ENCODE measurements at regions not wholly inside any gene's neighbourhood (a gene's known extent, or its start where the extent isn't known, plus 50 kb on each side); places are given as distances from the start of the nearest gene placed in this dataset.

GRCh38 chr12:46884362-46884761, 58.6 kb upstream of the SLC38A4 start:
- H3K4me1 Mint-ChIP-seq (ENCODE audit: low read depth) = no peaks in the 10 kb centered on the region
- H3K4me3 Mint-ChIP-seq = no peak overlapping the region
- H3K27ac Mint-ChIP-seq = no peak overlapping the region
- peaks cover 3% of the 10 kb centered on the region for H3K9me3 Mint-ChIP-seq
- intact Hi-C loops (cut with micrococcal nuclease) = no loop called here
- no peaks in the 10 kb centered on the region for H3K36me3 Mint-ChIP-seq (ENCODE audit: low read depth)
- H3K27me3 Mint-ChIP-seq = no peaks in the 10 kb centered on the region

- no peak overlapping the region for H3K27ac Mint-ChIP-seq
- no peaks in the 10 kb centered on the region for H3K27me3 Mint-ChIP-seq
- H3K4me1 Mint-ChIP-seq (ENCODE audit: low read depth) = no peaks in the 10 kb centered on the region
- no peaks in the 10 kb centered on the region for H3K36me3 Mint-ChIP-seq (ENCODE audit: low read depth)
- H3K4me3 Mint-ChIP-seq = no peak overlapping the region
- H3K9me3 Mint-ChIP-seq = peaks cover 8% of the 10 kb centered on the region
- intact Hi-C loops (cut with micrococcal nuclease) = no loop called here
These were observed 60.8 kb upstream of the SLC38A4 start for GRCh38 chr12:46886541-46887041.

- Mint-ChIP-seq H3K9me3 (peaks cover 8% of the 10 kb centered on the region), H3K27me3 (no peaks in the 10 kb centered on the region), H3K27ac (no peak overlapping the region), H3K36me3 (ENCODE audit: low read depth) (no peaks in the 10 kb centered on the region), H3K4me1 (ENCODE audit: low read depth) (no peaks in the 10 kb centered on the region), H3K4me3 (no peak overlapping the region)
- intact Hi-C loops (cut with micrococcal nuclease) = no loop called here
These were observed 62.1 kb upstream of the SLC38A4 start for GRCh38 chr12:46887870-46888269.

- Mint-ChIP-seq H3K9me3 (peaks cover 8% of the 10 kb centered on the region), H3K27me3 (no peaks in the 10 kb centered on the region), H3K36me3 (ENCODE audit: low read depth) (no peaks in the 10 kb centered on the region), H3K4me3 (no peak overlapping the region), H3K4me1 (ENCODE audit: low read depth) (no peaks in the 10 kb centered on the region), H3K27ac (no peak overlapping the region)
- intact Hi-C loops (cut with micrococcal nuclease) = no loop called here
These were observed 62.8 kb upstream of the SLC38A4 start for GRCh38 chr12:46888568-46888967.

- no peaks in the 10 kb centered on the region for H3K4me1 Mint-ChIP-seq (ENCODE audit: low read depth)
- intact Hi-C loops (cut with micrococcal nuclease) = no loop called here
These were observed 65.5 kb upstream of the SLC38A4 start for GRCh38 chr12:46891306-46891705.

GRCh38 chr12:46892034-46892705, 66.4 kb upstream of the SLC38A4 start:
- Mint-ChIP-seq H3K27me3 (no peaks in the 10 kb centered on the region), H3K9me3 (peaks cover 14% of the 10 kb centered on the region), H3K36me3 (ENCODE audit: low read depth) (no peaks in the 10 kb centered on the region)

More at GRCh38 chr12:46891306-46891705, 65.5 kb upstream of the SLC38A4 start:
- Mint-ChIP-seq H3K27me3 (no peaks in the 10 kb centered on the region), H3K9me3 (peaks cover 8% of the 10 kb centered on the region), H3K27ac (no peak overlapping the region), H3K4me3 (no peak overlapping the region), H3K36me3 (ENCODE audit: low read depth) (no peaks in the 10 kb centered on the region)

GRCh38 chr12:46892887-46893286, 67.1 kb upstream of the SLC38A4 start:
- H3K27me3 Mint-ChIP-seq = no peaks in the 10 kb centered on the region
- H3K36me3 Mint-ChIP-seq (ENCODE audit: low read depth) = no peaks in the 10 kb centered on the region
- peaks cover 21% of the 10 kb centered on the region for H3K9me3 Mint-ChIP-seq
- intact Hi-C loops (cut with micrococcal nuclease) = no loop called here
- H3K4me3 Mint-ChIP-seq = no peak overlapping the region
- H3K4me1 Mint-ChIP-seq (ENCODE audit: low read depth) = no peaks in the 10 kb centered on the region
- H3K27ac Mint-ChIP-seq = no peak overlapping the region

More at GRCh38 chr12:46892034-46892705, 66.4 kb upstream of the SLC38A4 start:
- H3K4me1 Mint-ChIP-seq (ENCODE audit: low read depth) = no peaks in the 10 kb centered on the region
- intact Hi-C loops (cut with micrococcal nuclease) = no loop called here
- H3K4me3 Mint-ChIP-seq = no peak overlapping the region
- no peak overlapping the region for H3K27ac Mint-ChIP-seq

GRCh38 chr12:46893434-46893833, 67.6 kb upstream of the SLC38A4 start:
- Mint-ChIP-seq H3K4me3 (no peak overlapping the region), H3K4me1 (ENCODE audit: low read depth) (no peaks in the 10 kb centered on the region), H3K9me3 (peaks cover 24% of the 10 kb centered on the region), H3K27me3 (no peaks in the 10 kb centered on the region), H3K27ac (no peak overlapping the region), H3K36me3 (ENCODE audit: low read depth) (no peaks in the 10 kb centered on the region)
- intact Hi-C loops (cut with micrococcal nuclease) = no loop called here

- Mint-ChIP-seq H3K27me3 (no peaks in the 10 kb centered on the region), H3K9me3 (peaks cover 18% of the 10 kb centered on the region), H3K27ac (no peak overlapping the region), H3K4me3 (no peak overlapping the region), H3K36me3 (ENCODE audit: low read depth) (no peaks in the 10 kb centered on the region), H3K4me1 (ENCODE audit: low read depth) (no peaks in the 10 kb centered on the region)
- intact Hi-C loops (cut with micrococcal nuclease) = no loop called here
These were observed 69.9 kb upstream of the SLC38A4 start for GRCh38 chr12:46895726-46896125.

- Mint-ChIP-seq H3K4me3 (no peak overlapping the region), H3K4me1 (ENCODE audit: low read depth) (no peaks in the 10 kb centered on the region), H3K27ac (no peak overlapping the region), H3K36me3 (ENCODE audit: low read depth) (no peaks in the 10 kb centered on the region), H3K27me3 (no peaks in the 10 kb centered on the region), H3K9me3 (peaks cover 16% of the 10 kb centered on the region)
- intact Hi-C loops (cut with micrococcal nuclease) = no loop called here
These were observed 70.9 kb upstream of the SLC38A4 start for GRCh38 chr12:46896680-46897079.

GRCh38 chr12:46898152-46898931, 72.5 kb upstream of the SLC38A4 start:
- intact Hi-C loops (cut with micrococcal nuclease) = no loop called here
- H3K4me1 Mint-ChIP-seq (ENCODE audit: low read depth) = no peaks in the 10 kb centered on the region
- H3K27me3 Mint-ChIP-seq = no peaks in the 10 kb centered on the region
- peaks cover 16% of the 10 kb centered on the region for H3K9me3 Mint-ChIP-seq
- no peak overlapping the region for H3K27ac Mint-ChIP-seq
- H3K4me3 Mint-ChIP-seq = no peak overlapping the region
- no peaks in the 10 kb centered on the region for H3K36me3 Mint-ChIP-seq (ENCODE audit: low read depth)

GRCh38 chr12:46898989-46899388, 73.2 kb upstream of the SLC38A4 start:
- Mint-ChIP-seq H3K4me3 (no peak overlapping the region), H3K27ac (no peak overlapping the region), H3K9me3 (peaks cover 16% of the 10 kb centered on the region), H3K36me3 (ENCODE audit: low read depth) (no peaks in the 10 kb centered on the region), H3K4me1 (ENCODE audit: low read depth) (no peaks in the 10 kb centered on the region), H3K27me3 (no peaks in the 10 kb centered on the region)
- intact Hi-C loops (cut with micrococcal nuclease) = no loop called here

- intact Hi-C loops (cut with micrococcal nuclease) = no loop called here
- Mint-ChIP-seq H3K27me3 (no peaks in the 10 kb centered on the region), H3K9me3 (peaks cover 16% of the 10 kb centered on the region), H3K4me3 (no peak overlapping the region), H3K27ac (no peak overlapping the region), H3K36me3 (ENCODE audit: low read depth) (no peaks in the 10 kb centered on the region), H3K4me1 (ENCODE audit: low read depth) (no peaks in the 10 kb centered on the region)
These were observed 75.1 kb upstream of the SLC38A4 start for GRCh38 chr12:46900734-46901463.
